H9 (cell line): ENCODE measurements at regions not wholly inside any gene's neighbourhood (a gene's known extent, or its start where the extent isn't known, plus 50 kb on each side); places are given as distances from the start of the nearest gene placed in this dataset.

ENCODE experiments used
- DNase-seq: peaks from one replicate; pipeline ENCODE4 v3.0.0-alpha.2; 2017
- H2AFZ ChIP-seq: one replicate; pipeline ENCODE4 v1.6.1; 2013; ENCODE audit warnings: mild to moderate bottlenecking, low read length, control low read depth, moderate library complexity
- H2AK5ac ChIP-seq: 2 replicates; pipeline ENCODE4 v1.6.1; 2013; ENCODE audit warnings: low read length, control low read depth, mixed read lengths; ENCODE audit not compliant: insufficient read length
- H2BK120ac ChIP-seq: one replicate; pipeline ENCODE4 v1.6.1; 2013; ENCODE audit warnings: low read depth, mild to moderate bottlenecking, low read length, control low read depth, inconsistent platforms; ENCODE audit not compliant: poor library complexity, severe bottlenecking
- H2BK12ac ChIP-seq: 2 replicates; pipeline ENCODE4 v1.6.1; 2013; ENCODE audit warnings: low read length, control low read depth, mixed read lengths, low read depth; ENCODE audit not compliant: insufficient read length
- H2BK15ac ChIP-seq: 2 replicates; pipeline ENCODE4 v1.6.1; 2013; ENCODE audit warnings: low read depth, low read length, control low read depth
- H2BK20ac ChIP-seq: one replicate; pipeline ENCODE4 v1.6.1; 2013; ENCODE audit warnings: low read depth, mild to moderate bottlenecking, low read length, control low read depth, inconsistent platforms; ENCODE audit not compliant: poor library complexity, severe bottlenecking
- H2BK5ac ChIP-seq: 2 replicates; pipeline ENCODE4 v1.6.1; 2013; ENCODE audit warnings: low read length, control low read depth, mixed read lengths; ENCODE audit not compliant: insufficient read length
- H3K14ac ChIP-seq: 2 replicates; pipeline ENCODE4 v1.6.1; 2013; ENCODE audit warnings: low read length, control low read depth; ENCODE audit not compliant: insufficient read depth
- H3K18ac ChIP-seq: 2 replicates; pipeline ENCODE4 v1.6.1; 2013; ENCODE audit warnings: low read depth, mild to moderate bottlenecking, mixed read lengths, low read length, control low read depth; ENCODE audit not compliant: insufficient read length
- H3K23ac ChIP-seq: 2 replicates; pipeline ENCODE4 v1.6.1; 2013; ENCODE audit warnings: low read length, control low read depth, mixed read lengths, low read depth; ENCODE audit not compliant: insufficient read length
- H3K23me2 ChIP-seq: 2 replicates; pipeline ENCODE4 v1.6.1; 2013; ENCODE audit warnings: low read depth, mild to moderate bottlenecking, mixed read lengths, low read length, control low read depth; ENCODE audit not compliant: insufficient read length, poor library complexity, severe bottlenecking
- H3K27ac ChIP-seq: 2 replicates; pipeline ENCODE4 v1.5.1; 2013; ENCODE audit warnings: low read length, control low read depth, mixed read lengths, low read depth; ENCODE audit not compliant: insufficient read length
- H3K27me3 ChIP-seq: 2 replicates; pipeline ENCODE4 v1.6.1; 2013; ENCODE audit warnings: low read length, control low read depth, inconsistent platforms; ENCODE audit not compliant: insufficient read depth
- H3K4ac ChIP-seq: 2 replicates; pipeline ENCODE4 v1.6.1; 2013; ENCODE audit warnings: low read depth, mild to moderate bottlenecking, control low read depth, inconsistent platforms, low read length, moderate library complexity
- H3K4me1 ChIP-seq: 2 replicates; pipeline ENCODE4 v1.6.1; 2013; ENCODE audit warnings: low read length, control low read depth, inconsistent platforms; ENCODE audit not compliant: insufficient read depth
- H3K4me2 ChIP-seq: 2 replicates; pipeline ENCODE4 v1.6.1; 2013; ENCODE audit warnings: low read length, control low read depth, mixed read lengths; ENCODE audit not compliant: insufficient read length, insufficient read depth
- H3K56ac ChIP-seq: 2 replicates; pipeline ENCODE4 v1.6.1; 2013; ENCODE audit warnings: low read depth, mild to moderate bottlenecking, mixed read lengths, low read length, control low read depth; ENCODE audit not compliant: insufficient read length
- H3K79me1 ChIP-seq: 2 replicates; pipeline ENCODE4 v1.6.1; 2013; ENCODE audit warnings: low read depth, mild to moderate bottlenecking, moderate library complexity, low read length, control low read depth, inconsistent platforms; ENCODE audit not compliant: insufficient read depth, poor library complexity, severe bottlenecking
- H3K79me2 ChIP-seq: 2 replicates; pipeline ENCODE4 v1.6.1; 2013; ENCODE audit warnings: low read length, control low read depth, inconsistent platforms; ENCODE audit not compliant: insufficient read depth
- H3K9ac ChIP-seq: 2 replicates; pipeline ENCODE4 v1.6.1; 2013; ENCODE audit warnings: low read length, control low read depth, mixed read lengths; ENCODE audit not compliant: insufficient read length; ENCODE audit errors: extremely low read depth
- H3K9me3 ChIP-seq: one replicate; pipeline ENCODE4 v1.6.1; 2013; ENCODE audit warnings: low read depth, low read length, inconsistent platforms; ENCODE audit not compliant: control insufficient read depth
- H3T11ph ChIP-seq: one replicate; pipeline ENCODE4 v1.6.1; 2013; ENCODE audit warnings: mild to moderate bottlenecking, low read length, control low read depth, inconsistent platforms
- H4K20me1 ChIP-seq: one replicate; pipeline ENCODE4 v1.6.1; 2013; ENCODE audit not compliant: control insufficient read depth, insufficient read length, insufficient read depth
- H4K5ac ChIP-seq: 2 replicates; pipeline ENCODE4 v1.6.1; 2013; ENCODE audit warnings: low read depth, mild to moderate bottlenecking, mixed read lengths, low read length, control low read depth; ENCODE audit not compliant: insufficient read length
- H4K8ac ChIP-seq: replicated peaks from 2 replicates; pipeline ENCODE4 v1.6.1; 2013; ENCODE audit warnings: low read length, control low read depth, mixed read lengths, low read depth; ENCODE audit not compliant: insufficient read length
- H4K91ac ChIP-seq: 2 replicates; pipeline ENCODE4 v1.6.1; 2013; ENCODE audit warnings: low read depth, mild to moderate bottlenecking, moderate library complexity, mixed read lengths, low read length, control low read depth; ENCODE audit not compliant: insufficient read length
- H3K27ac Mint-ChIP-seq, 3 experiments: 2 replicates in 2 of 3; 3 replicates in 1 of 3; pipeline ENCODE4 v1.8.0; 2020 to 2021; ENCODE audit warnings: mixed read lengths in 3 of 3, mild to moderate bottlenecking in 1 of 3, moderate library complexity in 1 of 3
- H3K27me3 Mint-ChIP-seq: 2 replicates; pipeline ENCODE4 v1.8.0; 2021; ENCODE audit warnings: low read depth, mild to moderate bottlenecking, moderate library complexity, mixed read lengths
- H3K36me3 Mint-ChIP-seq, 3 experiments: 2 replicates in 2 of 3; 3 replicates in 1 of 3; pipeline ENCODE4 v1.8.0; 2020 to 2021; ENCODE audit warnings: low read depth in 3 of 3, mixed read lengths in 3 of 3; ENCODE audit not compliant: insufficient read depth in 1 of 3
- H3K4me1 Mint-ChIP-seq, 2 experiments: 2 replicates each; pipeline ENCODE4 v1.8.0; 2020; ENCODE audit warnings: mixed read lengths in 2 of 2
- H3K4me3 Mint-ChIP-seq, 2 experiments: 2 replicates in 1 of 2; 3 replicates in 1 of 2; pipeline ENCODE4 v1.8.0; 2020 to 2021; ENCODE audit warnings: mild to moderate bottlenecking in 2 of 2, mixed read lengths in 2 of 2, moderate library complexity in 1 of 2
- H3K9me3 Mint-ChIP-seq, 2 experiments: 2 replicates in 1 of 2; 3 replicates in 1 of 2; pipeline ENCODE4 v1.8.0; 2020; ENCODE audit warnings: mild to moderate bottlenecking in 2 of 2, mixed read lengths in 2 of 2, moderate library complexity in 1 of 2
- WGBS: extraction: QIAGEN DNeasy Blood & Tissue Kit; methylation state at CpG from one replicate; pipeline ENCODE4 v1.1.7; 2013; ENCODE audit warnings: missing lambda C conversion rate, low lambda C conversion rate, mixed read lengths; ENCODE audit not compliant: insufficient read length; ENCODE audit errors: extremely low coverage; 5-methylcytosine and 5-hydroxymethylcytosine counted together
- TF ChIP-seq, protein P1 (sequence below): fragments of 200-600 bp; sonication (generic); conservative IDR thresholded peaks from 3 replicates; pipeline ENCODE4 v1.8.0; 2021; ENCODE audit warnings: antibody characterized with exemption, mild to moderate bottlenecking

DNA sequence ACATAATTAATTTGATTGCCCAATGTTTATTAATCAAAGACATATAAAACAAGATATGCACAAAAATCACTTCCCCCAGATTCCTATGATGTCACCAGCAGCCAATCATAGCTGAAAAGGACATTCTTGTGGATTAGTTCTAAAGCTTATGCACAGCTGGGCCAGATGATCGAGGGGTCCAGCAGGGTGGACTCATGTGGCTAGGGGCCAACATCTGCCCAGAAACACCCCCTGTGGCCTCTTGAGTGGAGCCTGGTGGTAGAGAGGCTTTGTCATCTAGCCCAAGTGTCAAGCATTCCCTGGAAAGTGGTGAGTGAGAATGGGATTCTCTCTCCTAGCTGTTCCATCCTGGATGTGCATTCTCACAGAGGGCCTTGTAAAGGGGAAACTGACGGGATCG is 590.0 kb downstream of the BCL11B start:
- TF ChIP-seq, protein P1, sequence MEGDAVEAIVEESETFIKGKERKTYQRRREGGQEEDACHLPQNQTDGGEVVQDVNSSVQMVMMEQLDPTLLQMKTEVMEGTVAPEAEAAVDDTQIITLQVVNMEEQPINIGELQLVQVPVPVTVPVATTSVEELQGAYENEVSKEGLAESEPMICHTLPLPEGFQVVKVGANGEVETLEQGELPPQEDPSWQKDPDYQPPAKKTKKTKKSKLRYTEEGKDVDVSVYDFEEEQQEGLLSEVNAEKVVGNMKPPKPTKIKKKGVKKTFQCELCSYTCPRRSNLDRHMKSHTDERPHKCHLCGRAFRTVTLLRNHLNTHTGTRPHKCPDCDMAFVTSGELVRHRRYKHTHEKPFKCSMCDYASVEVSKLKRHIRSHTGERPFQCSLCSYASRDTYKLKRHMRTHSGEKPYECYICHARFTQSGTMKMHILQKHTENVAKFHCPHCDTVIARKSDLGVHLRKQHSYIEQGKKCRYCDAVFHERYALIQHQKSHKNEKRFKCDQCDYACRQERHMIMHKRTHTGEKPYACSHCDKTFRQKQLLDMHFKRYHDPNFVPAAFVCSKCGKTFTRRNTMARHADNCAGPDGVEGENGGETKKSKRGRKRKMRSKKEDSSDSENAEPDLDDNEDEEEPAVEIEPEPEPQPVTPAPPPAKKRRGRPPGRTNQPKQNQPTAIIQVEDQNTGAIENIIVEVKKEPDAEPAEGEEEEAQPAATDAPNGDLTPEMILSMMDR, result no peak
- Histone ChIP-seq H2BK5ac (no peak overlapping the region), H3K27ac (no peak overlapping the region), H3K79me1 (no peaks in the 10 kb centered on the region), H2AK5ac (no peak overlapping the region), H3K18ac (no peak overlapping the region), H3T11ph (no peak overlapping the region), H4K8ac (no peak overlapping the region), H3K56ac (no peak overlapping the region), H4K91ac (no peak overlapping the region), H2BK20ac (no peak overlapping the region), H3K23ac (no peak overlapping the region), H3K4ac (no peak overlapping the region), H4K5ac (no peak overlapping the region), H2BK120ac (no peak overlapping the region), H4K20me1 (no peaks in the 10 kb centered on the region), H2BK15ac (no peak overlapping the region), H3K79me2 (no peaks in the 10 kb centered on the region), H3K14ac (no peak overlapping the region), H3K23me2 (no peaks in the 10 kb centered on the region), H3K27me3 (no peaks in the 10 kb centered on the region), H3K4me1 (no peaks in the 10 kb centered on the region), H3K9ac (no peak overlapping the region), H3K9me3 (no peaks in the 10 kb centered on the region), H2BK12ac (no peak overlapping the region), H2AFZ (no peak overlapping the region), H3K4me2 (no peak overlapping the region)
- H3K4me3 Mint-ChIP-seq, result no peak overlapping the region
- DNase-seq, result no peak
- H3K4me1 Mint-ChIP-seq, result no peaks in the 10 kb centered on the region
- H3K36me3 Mint-ChIP-seq, result peaks cover 4 to 10% (median 4%) of the 10 kb centered on the region in 3 experiments; a peak in 4 of 7 replicates
- no peak overlapping the region for H3K27ac Mint-ChIP-seq
- no peaks in the 10 kb centered on the region for H3K27me3 Mint-ChIP-seq
- H3K9me3 Mint-ChIP-seq, result peaks cover 4 to 8% of the 10 kb centered on the region in 2 experiments
- no CpG with 5 or more reads among the region's 3 CpGs for WGBS
